Large intestine (tissue), 3 donors: ENCODE measurements at regions not wholly inside any gene's neighbourhood (a gene's known extent, or its start where the extent isn't known, plus 50 kb on each side); places are given as distances from the start of the nearest gene placed in this dataset.

Source experiments
- DNase-seq, 2 donors: peaks; one replicate each; pipeline versions ENCODE4 v3.0.0 to v3.0.0-alpha.2; 2013
- H3K27ac ChIP-seq: one replicate; pipeline ENCODE4 v1.5.1; 2013; ENCODE audit warnings: low read length
- H3K27me3 ChIP-seq: 2 replicates; pipeline ENCODE4 v1.6.1; 2013; ENCODE audit warnings: low read length; ENCODE audit not compliant: control insufficient read depth, insufficient read depth
- H3K36me3 ChIP-seq: 2 replicates; pipeline ENCODE4 v1.6.1; 2013; ENCODE audit warnings: low read length; ENCODE audit not compliant: control insufficient read depth, insufficient read depth
- H3K4me1 ChIP-seq: one replicate; pipeline ENCODE4 v1.6.1; 2013; ENCODE audit warnings: low read length; ENCODE audit not compliant: control insufficient read depth, insufficient read depth
- H3K4me3 ChIP-seq: one replicate; pipeline ENCODE4 v1.5.1; 2013; ENCODE audit warnings: low read length
- H3K9me3 ChIP-seq: one replicate; pipeline ENCODE4 v1.6.1; 2013; ENCODE audit warnings: mild to moderate bottlenecking, low read depth, low read length, moderate library complexity; ENCODE audit not compliant: control insufficient read depth
- WGBS: methylation state at CpG from one replicate; pipeline ENCODE4 v1.1.5; 2013; ENCODE audit warnings: low lambda C conversion rate; ENCODE audit not compliant: insufficient coverage; 5-methylcytosine and 5-hydroxymethylcytosine counted together

GRCh38 chr17:11140043-11140442, 101.0 kb upstream of the SHISA6 start:
- Histone ChIP-seq H3K9me3 (no peaks in the 10 kb centered on the region), H3K27ac (no peak overlapping the region), H3K36me3 (no peaks in the 10 kb centered on the region), H3K4me1 (no peaks in the 10 kb centered on the region), H3K27me3 (no peaks in the 10 kb centered on the region), H3K4me3 (no peak overlapping the region)
- no CpG with 5 or more reads among the region's 1 CpG for WGBS
- DNase-seq = peak in 1 of 2 donors; percentile 2

- no peaks in the 10 kb centered on the region for H3K27me3 ChIP-seq
- no peaks in the 10 kb centered on the region for H3K4me1 ChIP-seq
- H3K27ac ChIP-seq = no peak overlapping the region
- H3K4me3 ChIP-seq = no peak overlapping the region
- no peak for DNase-seq
- H3K36me3 ChIP-seq = no peaks in the 10 kb centered on the region
- 100% methylated on average over 1 of the region's 5 CpGs for WGBS
- no peaks in the 10 kb centered on the region for H3K9me3 ChIP-seq
Measured at GRCh38 chr17:11138023-11138422, 103.0 kb upstream of the SHISA6 start.

GRCh38 chr17:11135819-11136218, 105.2 kb upstream of the SHISA6 start:
- no peaks in the 10 kb centered on the region for H3K4me1 ChIP-seq
- WGBS = 100% methylated on average over 1 of the region's 1 CpG
- DNase-seq = no peak
- H3K4me3 ChIP-seq = no peak overlapping the region
- no peaks in the 10 kb centered on the region for H3K27me3 ChIP-seq
- H3K9me3 ChIP-seq = no peaks in the 10 kb centered on the region
- no peaks in the 10 kb centered on the region for H3K36me3 ChIP-seq
- H3K27ac ChIP-seq = no peak overlapping the region

DNA sequence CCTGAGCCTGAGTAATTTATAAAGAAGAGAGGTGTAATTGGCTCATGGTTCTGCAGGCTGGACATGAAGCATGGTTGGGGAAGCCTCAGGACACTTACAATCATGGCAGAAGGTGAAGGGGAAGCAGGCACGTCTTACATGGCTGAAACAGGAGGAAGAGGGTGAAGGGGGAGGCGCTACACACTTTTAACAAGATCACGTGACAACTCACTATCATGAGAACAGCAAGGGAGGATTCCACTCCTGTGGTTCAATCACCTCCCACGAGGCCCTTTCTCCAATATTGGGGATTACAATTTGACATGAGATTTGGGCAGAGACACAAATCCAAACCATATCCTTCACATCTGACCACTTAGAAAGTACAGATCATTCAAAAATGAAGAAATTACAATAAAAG, 110.6 kb upstream of the SHISA6 start:
- no peak for DNase-seq
- no CpG with 5 or more reads among the region's 4 CpGs for WGBS
- Histone ChIP-seq H3K4me3 (no peak overlapping the region), H3K27ac (no peak overlapping the region), H3K27me3 (no peaks in the 10 kb centered on the region), H3K36me3 (no peaks in the 10 kb centered on the region), H3K4me1 (no peaks in the 10 kb centered on the region), H3K9me3 (no peaks in the 10 kb centered on the region)

GRCh38 chr17:11122908-11123307, 118.1 kb upstream of the SHISA6 start:
- Histone ChIP-seq H3K36me3 (no peaks in the 10 kb centered on the region), H3K4me3 (no peak overlapping the region), H3K4me1 (no peaks in the 10 kb centered on the region), H3K9me3 (no peaks in the 10 kb centered on the region), H3K27ac (no peak overlapping the region), H3K27me3 (no peaks in the 10 kb centered on the region)
- no CpG with 5 or more reads among the region's 5 CpGs for WGBS
- DNase-seq = no peak

- Histone ChIP-seq H3K9me3 (no peaks in the 10 kb centered on the region), H3K27me3 (no peaks in the 10 kb centered on the region), H3K4me3 (no peak overlapping the region), H3K27ac (no peak overlapping the region), H3K36me3 (no peaks in the 10 kb centered on the region), H3K4me1 (no peaks in the 10 kb centered on the region)
- WGBS = 68% methylated on average over 5 of the region's 10 CpGs
- no peak for DNase-seq
Measured at GRCh38 chr17:11121341-11121985, 119.5 kb upstream of the SHISA6 start.

GRCh38 chr17:11109106-11109505, 131.9 kb upstream of the SHISA6 start:
- DNase-seq = no peak
- WGBS = 68% methylated on average over 3 of the region's 4 CpGs
- H3K4me1 ChIP-seq = no peaks in the 10 kb centered on the region

DNA sequence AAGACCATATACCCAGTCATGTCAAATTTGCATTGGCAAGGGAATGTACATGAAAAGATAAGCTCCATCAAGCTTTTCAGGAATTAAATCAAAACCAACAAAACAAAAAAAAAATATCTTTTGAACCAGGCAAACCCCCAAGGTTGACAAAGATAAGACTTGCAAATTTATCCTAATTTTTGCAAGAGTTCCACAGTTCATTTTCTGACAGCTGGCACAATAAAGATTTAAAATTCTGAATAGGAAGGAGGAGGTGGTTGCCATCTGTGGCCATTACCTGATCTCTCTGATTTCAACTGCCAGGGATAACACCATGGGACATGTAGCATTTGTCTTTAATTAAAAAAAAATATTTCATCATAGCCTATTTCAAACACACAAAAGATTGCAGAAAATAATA, 135.9 kb upstream of the SHISA6 start:
- no peaks in the 10 kb centered on the region for H3K36me3 ChIP-seq
- no peak for DNase-seq
- no peak overlapping the region for H3K27ac ChIP-seq
- H3K4me1 ChIP-seq = no peaks in the 10 kb centered on the region
- H3K4me3 ChIP-seq = no peak overlapping the region
- no peaks in the 10 kb centered on the region for H3K9me3 ChIP-seq
- H3K27me3 ChIP-seq = no peaks in the 10 kb centered on the region

More at GRCh38 chr17:11109106-11109505, 131.9 kb upstream of the SHISA6 start:
- no peaks in the 10 kb centered on the region for H3K9me3 ChIP-seq
- H3K4me3 ChIP-seq = no peak overlapping the region
- no peaks in the 10 kb centered on the region for H3K27me3 ChIP-seq
- H3K27ac ChIP-seq = no peak overlapping the region
- H3K36me3 ChIP-seq = no peaks in the 10 kb centered on the region

- H3K27me3 ChIP-seq = no peaks in the 10 kb centered on the region
Measured at GRCh38 chr17:11097121-11097520, 143.9 kb upstream of the SHISA6 start.

GRCh38 chr17:11094331-11094730, 146.7 kb upstream of the SHISA6 start:
- 96% methylated on average over 5 of the region's 14 CpGs for WGBS

More at GRCh38 chr17:11097121-11097520, 143.9 kb upstream of the SHISA6 start:
- Histone ChIP-seq H3K9me3 (no peaks in the 10 kb centered on the region), H3K27ac (no peak overlapping the region), H3K36me3 (no peaks in the 10 kb centered on the region), H3K4me3 (no peak overlapping the region), H3K4me1 (no peaks in the 10 kb centered on the region)
- 67% methylated on average over 1 of the region's 3 CpGs for WGBS
- no peak for DNase-seq

GRCh38 chr17:11086646-11087340, 154.2 kb upstream of the SHISA6 start:
- Histone ChIP-seq H3K36me3 (no peaks in the 10 kb centered on the region), H3K9me3 (no peaks in the 10 kb centered on the region), H3K4me3 (no peak overlapping the region), H3K27me3 (no peaks in the 10 kb centered on the region), H3K4me1 (no peaks in the 10 kb centered on the region), H3K27ac (no peak overlapping the region)
- DNase-seq = no peak
- WGBS = no CpG with 5 or more reads among the region's 8 CpGs

More at GRCh38 chr17:11094331-11094730, 146.7 kb upstream of the SHISA6 start:
- Histone ChIP-seq H3K27ac (no peak overlapping the region), H3K36me3 (no peaks in the 10 kb centered on the region), H3K4me1 (no peaks in the 10 kb centered on the region), H3K9me3 (no peaks in the 10 kb centered on the region), H3K4me3 (no peak overlapping the region), H3K27me3 (no peaks in the 10 kb centered on the region)
- DNase-seq = no peak
